Lung (tissue), 11 donors: ENCODE measurements at regions not wholly inside any gene's neighbourhood (a gene's known extent, or its start where the extent isn't known, plus 50 kb on each side); places are given as distances from the start of the nearest gene placed in this dataset.

ENCODE experiments used
- ATAC-seq: fragments of 200-7000 bp; cut with Tn5 transposase; one replicate; pipeline ENCODE4 v1.9.1; 2020; ENCODE audit warnings: moderate number of reproducible peaks; ENCODE audit not compliant: insufficient read depth, low FRiP score
- DNase-seq, 3 donors: peaks; one replicate each; pipeline ENCODE4 v3.0.0-alpha.2; 2013 to 2017
- H3K27ac ChIP-seq, 2 donors: one replicate each; pipeline ENCODE4 v1.5.1; 2013; ENCODE audit warnings: mild to moderate bottlenecking in 2 of 2, moderate library complexity in 2 of 2, control low read depth in 1 of 2, inconsistent platforms in 1 of 2, low read depth in 1 of 2, low read length in 1 of 2
- H3K27me3 ChIP-seq, 3 donors: one replicate each; pipeline ENCODE4 v1.5.1; 2013; ENCODE audit warnings: low read length in 2 of 3; ENCODE audit not compliant: control insufficient read depth in 3 of 3, insufficient read depth in 3 of 3
- H3K36me3 ChIP-seq, 4 donors: one replicate each; pipeline ENCODE4 v1.5.1; 2013; ENCODE audit warnings: low read length in 4 of 4, mild to moderate bottlenecking in 1 of 4, moderate library complexity in 1 of 4; ENCODE audit not compliant: control insufficient read depth in 4 of 4, insufficient read depth in 4 of 4
- H3K4me1 ChIP-seq, 5 donors: one replicate each; pipeline ENCODE4 v1.5.1; 2013; ENCODE audit warnings: low read length in 5 of 5, mild to moderate bottlenecking in 2 of 5, moderate library complexity in 1 of 5; ENCODE audit not compliant: control insufficient read depth in 5 of 5, insufficient read depth in 5 of 5
- H3K4me3 ChIP-seq: one replicate; pipeline ENCODE4 v1.5.1; 2013; ENCODE audit warnings: mild to moderate bottlenecking, control low read depth, moderate library complexity
- H3K9ac ChIP-seq, 2 donors: one replicate each; pipeline ENCODE4 v1.5.1; 2013; ENCODE audit warnings: low read length in 2 of 2, control low read depth in 1 of 2; ENCODE audit not compliant: insufficient read depth in 1 of 2
- H3K9me3 ChIP-seq, 4 donors: one replicate each; pipeline ENCODE4 v1.5.1; 2013; ENCODE audit warnings: low read length in 3 of 4, mild to moderate bottlenecking in 1 of 4, moderate library complexity in 1 of 4; ENCODE audit not compliant: control insufficient read depth in 4 of 4, insufficient read depth in 3 of 4
- WGBS, 2 donors: extraction: QIAGEN DNeasy Blood & Tissue Kit; methylation state at CpG; one replicate each; pipeline ENCODE4 v1.1.7; 2013; 5-methylcytosine and 5-hydroxymethylcytosine counted together
- TF ChIP-seq, protein P1 (sequence below): IDR thresholded peaks from 2 replicates; pipeline ENCODE4 v1.5.1; 2012; ENCODE audit warnings: mild to moderate bottlenecking; ENCODE audit errors: control extremely low read depth, extremely low read depth
- donor health status: control.
- donor health status: control.
- donor health status: Bipolar disorder and iron deficiency.
- donor health status: healthy.
- donor health status: DM: yes; HTN: yes; CAD: no.

DNA sequence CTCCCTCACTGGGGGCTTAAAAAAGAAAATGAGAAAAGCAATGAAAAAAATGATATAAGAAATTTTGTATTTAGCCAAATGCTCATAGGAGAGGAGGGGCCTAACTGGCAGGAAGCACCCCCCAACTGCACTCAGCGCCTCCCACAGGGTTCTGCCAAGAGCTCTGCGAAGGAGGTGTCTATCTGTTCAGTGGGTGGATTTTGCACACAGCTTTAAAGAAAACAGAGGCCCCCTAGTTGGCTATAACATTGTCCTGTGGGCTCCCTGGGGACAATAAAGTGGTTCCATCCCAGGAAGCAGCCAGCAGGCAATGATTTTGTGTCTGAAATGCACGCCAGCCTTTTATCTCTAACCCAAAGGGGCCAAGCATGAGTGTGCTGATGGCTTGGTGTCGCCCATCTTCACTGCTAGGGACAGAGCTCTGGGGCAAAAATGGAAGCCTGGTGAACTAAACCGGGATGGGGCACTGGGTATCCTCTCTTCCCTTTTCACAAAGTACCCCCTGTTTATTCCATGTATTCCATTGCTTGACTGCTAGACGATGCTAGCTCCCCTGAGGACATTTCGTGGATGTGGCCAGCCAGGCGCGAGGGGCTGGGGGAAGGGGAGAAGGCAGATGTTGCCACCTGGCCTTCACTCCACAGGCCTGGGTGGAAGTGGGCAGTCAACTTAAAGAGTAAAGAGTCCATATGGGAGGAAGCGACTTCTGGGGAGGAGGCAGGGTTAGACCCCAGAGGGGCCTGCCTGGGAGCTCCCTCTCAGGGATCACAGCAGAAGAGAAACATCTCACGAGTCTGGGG is 205.7 kb downstream of the CYP26B1 start:
- no peak overlapping the region for H3K9ac ChIP-seq
- no peaks in the 10 kb centered on the region for H3K36me3 ChIP-seq
- DNase-seq (peak in 1 of 3 donors; percentile 10), ATAC-seq (no peak)
- WGBS, 2 donors: 90 to 94% methylated on average over 11 of the region's 11 CpGs
- peaks cover 0 to 2% (median 0%) of the 10 kb centered on the region in 5 donors for H3K4me1 ChIP-seq
- no peak overlapping the region for H3K27ac ChIP-seq
- no peaks in the 10 kb centered on the region for H3K27me3 ChIP-seq
- H3K4me3 ChIP-seq: no peak overlapping the region
- no peaks in the 10 kb centered on the region for H3K9me3 ChIP-seq
- TF ChIP-seq, protein P1, sequence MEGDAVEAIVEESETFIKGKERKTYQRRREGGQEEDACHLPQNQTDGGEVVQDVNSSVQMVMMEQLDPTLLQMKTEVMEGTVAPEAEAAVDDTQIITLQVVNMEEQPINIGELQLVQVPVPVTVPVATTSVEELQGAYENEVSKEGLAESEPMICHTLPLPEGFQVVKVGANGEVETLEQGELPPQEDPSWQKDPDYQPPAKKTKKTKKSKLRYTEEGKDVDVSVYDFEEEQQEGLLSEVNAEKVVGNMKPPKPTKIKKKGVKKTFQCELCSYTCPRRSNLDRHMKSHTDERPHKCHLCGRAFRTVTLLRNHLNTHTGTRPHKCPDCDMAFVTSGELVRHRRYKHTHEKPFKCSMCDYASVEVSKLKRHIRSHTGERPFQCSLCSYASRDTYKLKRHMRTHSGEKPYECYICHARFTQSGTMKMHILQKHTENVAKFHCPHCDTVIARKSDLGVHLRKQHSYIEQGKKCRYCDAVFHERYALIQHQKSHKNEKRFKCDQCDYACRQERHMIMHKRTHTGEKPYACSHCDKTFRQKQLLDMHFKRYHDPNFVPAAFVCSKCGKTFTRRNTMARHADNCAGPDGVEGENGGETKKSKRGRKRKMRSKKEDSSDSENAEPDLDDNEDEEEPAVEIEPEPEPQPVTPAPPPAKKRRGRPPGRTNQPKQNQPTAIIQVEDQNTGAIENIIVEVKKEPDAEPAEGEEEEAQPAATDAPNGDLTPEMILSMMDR: no peak

DNA sequence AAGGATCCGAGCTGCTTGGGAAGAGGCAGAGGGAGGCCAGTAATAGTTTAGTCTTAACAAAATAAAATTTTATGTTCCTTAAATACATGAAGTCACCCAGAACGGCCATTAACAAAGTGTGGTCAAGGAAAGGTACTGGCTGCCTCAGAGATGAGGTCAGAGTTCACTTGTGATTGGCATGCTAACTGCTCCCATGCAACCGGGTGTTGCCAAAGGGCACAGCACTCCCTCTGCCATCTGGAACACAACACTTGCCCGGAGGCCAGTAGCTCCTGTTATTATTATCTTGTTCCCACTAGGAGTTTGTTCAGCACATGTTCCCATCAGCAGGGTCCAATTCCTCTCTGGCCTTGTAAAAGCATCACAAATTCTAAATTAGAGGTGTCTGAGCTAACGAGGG is 207.0 kb downstream of the CYP26B1 start:
- ATAC-seq (no peak), DNase-seq (peak in 1 of 3 donors; percentile 5)
- H3K4me1 ChIP-seq: peaks cover 0 to 2% (median 0%) of the 10 kb centered on the region in 5 donors
- no peaks in the 10 kb centered on the region for H3K9me3 ChIP-seq
- no peaks in the 10 kb centered on the region for H3K36me3 ChIP-seq
- H3K9ac ChIP-seq: no peak overlapping the region
- no peak overlapping the region for H3K27ac ChIP-seq
- no peak overlapping the region for H3K4me3 ChIP-seq
- 87 to 88% methylated on average over 5 of the region's 5 CpGs for WGBS, 2 donors
- TF ChIP-seq, protein P1: no peak
- no peaks in the 10 kb centered on the region for H3K27me3 ChIP-seq

GRCh38 chr2:71939588-71940535 is 207.8 kb downstream of the CYP26B1 start:
- Histone ChIP-seq H3K36me3 (no peaks in the 10 kb centered on the region), H3K4me3 (no peak overlapping the region), H3K27me3 (no peaks in the 10 kb centered on the region), H3K9me3 (no peaks in the 10 kb centered on the region), H3K9ac (no peak overlapping the region), H3K27ac (no peak overlapping the region), H3K4me1 (peaks cover 0 to 8% (median 0%) of the 10 kb centered on the region in 5 donors)
- TF ChIP-seq, protein P1: no peak
- ATAC-seq: no peak
- peak in 1 of 3 donors; percentile 11 for DNase-seq
- WGBS, 2 donors: 83 to 86% methylated on average over 13 of the region's 13 CpGs
